GM12878 (cell line): ENCODE measurements at regions not wholly inside any gene's neighbourhood (a gene's known extent, or its start where the extent isn't known, plus 50 kb on each side); places are given as distances from the start of the nearest gene placed in this dataset.

ENCODE experiments used
- CEBPB ChIP-seq, 2 experiments: fragments of 150-350 bp in 1 of 2; IDR thresholded peaks; 2 replicates each; pipeline ENCODE4 v1.6.1; 2012 to 2014; ENCODE audit warnings: low read depth in 2 of 2, low read length in 2 of 2, borderline replicate concordance in 1 of 2, inconsistent platforms in 1 of 2
- EP300 ChIP-seq, 2 experiments: fragments of 150-350 bp in 1 of 2; IDR thresholded peaks; 2 replicates each; pipeline ENCODE4 v1.6.1; 2011 to 2012; ENCODE audit warnings: low read depth in 2 of 2, low read length in 2 of 2, borderline replicate concordance in 1 of 2, improper control_type of control experiment in 1 of 2, inconsistent platforms in 1 of 2; ENCODE audit not compliant: control insufficient read depth in 1 of 2
- GABPA ChIP-seq: IDR thresholded peaks from 2 replicates; pipeline ENCODE4 v1.6.1; 2014; ENCODE audit warnings: antibody characterized with exemption, low read depth, mild to moderate bottlenecking, inconsistent platforms
- MTA3 ChIP-seq: IDR thresholded peaks from 2 replicates; pipeline ENCODE4 v1.6.1; 2012; ENCODE audit warnings: low read length, inconsistent platforms, borderline replicate concordance
- POLR2A ChIP-seq: IDR thresholded peaks from 2 replicates; pipeline ENCODE4 v1.6.1; 2011; ENCODE audit warnings: low read depth, mild to moderate bottlenecking, low read length
- SMC3 ChIP-seq: IDR thresholded peaks from 2 replicates; pipeline ENCODE4 v1.6.1; 2011; ENCODE audit warnings: low read length, improper control_type of control experiment, borderline replicate concordance
- ZSCAN29 ChIP-seq: fragments of 450-650 bp; IDR thresholded peaks from 2 replicates; pipeline ENCODE4 v1.6.1; 2017; ENCODE audit warnings: mild to moderate bottlenecking, moderate library complexity
- TF ChIP-seq, protein P1 (sequence below), 3 experiments: IDR thresholded peaks in 2 of 3; conservative IDR thresholded peaks in 1 of 3; 2 replicates each; pipeline ENCODE4 v1.5.1; 2011; ENCODE audit warnings: low read depth in 3 of 3, low read length in 3 of 3, mild to moderate bottlenecking in 3 of 3, control low read depth in 2 of 3, moderate library complexity in 2 of 3, inconsistent platforms in 1 of 3, mixed read lengths in 1 of 3; ENCODE audit not compliant: control insufficient read depth in 2 of 3, insufficient read depth in 1 of 3; ENCODE audit errors: extremely low read depth in 1 of 3
- TF ChIP-seq, protein P2 (sequence below): IDR thresholded peaks from 2 replicates; pipeline ENCODE4 v1.6.1; 2012; ENCODE audit warnings: mild to moderate bottlenecking, low read depth, low read length

DNA sequence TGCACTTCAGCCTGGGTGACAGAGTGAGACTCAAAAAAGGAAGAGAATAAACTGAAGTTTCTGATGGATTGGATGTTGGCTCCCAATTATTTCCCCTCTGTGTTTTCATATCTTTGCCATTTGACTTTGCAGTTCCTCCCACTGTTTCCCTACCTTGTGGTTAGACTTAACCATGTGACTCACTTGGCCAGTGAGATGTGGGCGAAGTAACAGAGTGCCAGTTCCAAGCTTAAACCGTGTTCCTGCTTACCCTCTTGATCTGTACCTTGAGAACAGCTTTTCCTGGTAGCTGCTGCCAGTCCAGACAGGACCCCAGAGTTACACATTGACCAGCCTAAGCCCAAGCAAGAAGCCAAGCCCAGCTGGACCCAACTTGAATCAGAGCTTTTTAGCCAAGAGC lies 323.4 kb downstream of the LTN1 start:
- TF ChIP-seq, protein P1, sequence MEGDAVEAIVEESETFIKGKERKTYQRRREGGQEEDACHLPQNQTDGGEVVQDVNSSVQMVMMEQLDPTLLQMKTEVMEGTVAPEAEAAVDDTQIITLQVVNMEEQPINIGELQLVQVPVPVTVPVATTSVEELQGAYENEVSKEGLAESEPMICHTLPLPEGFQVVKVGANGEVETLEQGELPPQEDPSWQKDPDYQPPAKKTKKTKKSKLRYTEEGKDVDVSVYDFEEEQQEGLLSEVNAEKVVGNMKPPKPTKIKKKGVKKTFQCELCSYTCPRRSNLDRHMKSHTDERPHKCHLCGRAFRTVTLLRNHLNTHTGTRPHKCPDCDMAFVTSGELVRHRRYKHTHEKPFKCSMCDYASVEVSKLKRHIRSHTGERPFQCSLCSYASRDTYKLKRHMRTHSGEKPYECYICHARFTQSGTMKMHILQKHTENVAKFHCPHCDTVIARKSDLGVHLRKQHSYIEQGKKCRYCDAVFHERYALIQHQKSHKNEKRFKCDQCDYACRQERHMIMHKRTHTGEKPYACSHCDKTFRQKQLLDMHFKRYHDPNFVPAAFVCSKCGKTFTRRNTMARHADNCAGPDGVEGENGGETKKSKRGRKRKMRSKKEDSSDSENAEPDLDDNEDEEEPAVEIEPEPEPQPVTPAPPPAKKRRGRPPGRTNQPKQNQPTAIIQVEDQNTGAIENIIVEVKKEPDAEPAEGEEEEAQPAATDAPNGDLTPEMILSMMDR (IDR thresholded peaks at IDR 0.05 in 2 of 3, conservative IDR thresholded peaks at IDR 0.05 in 1 of 3; ENCODE audit: control insufficient read depth in 2 of 3, extremely low read depth in 1 of 3, insufficient read depth in 1 of 3, low read depth in 3 of 3, low read length in 3 of 3) = no peak
- TF ChIP-seq CEBPB (IDR thresholded peaks at IDR 0.05; ENCODE audit: borderline replicate concordance in 1 of 2, low read depth in 2 of 2, low read length in 2 of 2) (no peak), ZSCAN29 (no peak), POLR2A (no peak), EP300 (IDR thresholded peaks at IDR 0.05; ENCODE audit: borderline replicate concordance in 1 of 2, control insufficient read depth in 1 of 2, low read depth in 2 of 2, low read length in 2 of 2) (no peak), GABPA (no peak), MTA3 (no peak), SMC3 (no peak)
- TF ChIP-seq, protein P2, sequence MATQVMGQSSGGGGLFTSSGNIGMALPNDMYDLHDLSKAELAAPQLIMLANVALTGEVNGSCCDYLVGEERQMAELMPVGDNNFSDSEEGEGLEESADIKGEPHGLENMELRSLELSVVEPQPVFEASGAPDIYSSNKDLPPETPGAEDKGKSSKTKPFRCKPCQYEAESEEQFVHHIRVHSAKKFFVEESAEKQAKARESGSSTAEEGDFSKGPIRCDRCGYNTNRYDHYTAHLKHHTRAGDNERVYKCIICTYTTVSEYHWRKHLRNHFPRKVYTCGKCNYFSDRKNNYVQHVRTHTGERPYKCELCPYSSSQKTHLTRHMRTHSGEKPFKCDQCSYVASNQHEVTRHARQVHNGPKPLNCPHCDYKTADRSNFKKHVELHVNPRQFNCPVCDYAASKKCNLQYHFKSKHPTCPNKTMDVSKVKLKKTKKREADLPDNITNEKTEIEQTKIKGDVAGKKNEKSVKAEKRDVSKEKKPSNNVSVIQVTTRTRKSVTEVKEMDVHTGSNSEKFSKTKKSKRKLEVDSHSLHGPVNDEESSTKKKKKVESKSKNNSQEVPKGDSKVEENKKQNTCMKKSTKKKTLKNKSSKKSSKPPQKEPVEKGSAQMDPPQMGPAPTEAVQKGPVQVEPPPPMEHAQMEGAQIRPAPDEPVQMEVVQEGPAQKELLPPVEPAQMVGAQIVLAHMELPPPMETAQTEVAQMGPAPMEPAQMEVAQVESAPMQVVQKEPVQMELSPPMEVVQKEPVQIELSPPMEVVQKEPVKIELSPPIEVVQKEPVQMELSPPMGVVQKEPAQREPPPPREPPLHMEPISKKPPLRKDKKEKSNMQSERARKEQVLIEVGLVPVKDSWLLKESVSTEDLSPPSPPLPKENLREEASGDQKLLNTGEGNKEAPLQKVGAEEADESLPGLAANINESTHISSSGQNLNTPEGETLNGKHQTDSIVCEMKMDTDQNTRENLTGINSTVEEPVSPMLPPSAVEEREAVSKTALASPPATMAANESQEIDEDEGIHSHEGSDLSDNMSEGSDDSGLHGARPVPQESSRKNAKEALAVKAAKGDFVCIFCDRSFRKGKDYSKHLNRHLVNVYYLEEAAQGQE = no peak
